Loucy (cell line): ENCODE measurements at regions not wholly inside any gene's neighbourhood (a gene's known extent, or its start where the extent isn't known, plus 50 kb on each side); places are given as distances from the start of the nearest gene placed in this dataset.

ENCODE experiments used
- H2AFZ ChIP-seq: fragments of 200-600 bp; sonication (generic); 2 replicates; pipeline ENCODE4 v1.6.0; 2016; ENCODE audit warnings: antibody characterized with exemption, mild to moderate bottlenecking, low read length, moderate library complexity
- H3F3A ChIP-seq: fragments of 200-600 bp; 2 replicates; pipeline ENCODE4 v1.6.0; 2016; ENCODE audit warnings: antibody characterized with exemption, low read depth, mild to moderate bottlenecking
- H3K27me3 ChIP-seq: fragments of 200-600 bp; sonication (generic); 2 replicates; pipeline ENCODE4 v1.6.1; 2014; ENCODE audit warnings: low read length, mild to moderate bottlenecking; ENCODE audit not compliant: insufficient read depth, poor library complexity, severe bottlenecking
- H3K36me3 ChIP-seq: fragments of 200-600 bp; sonication (generic); 2 replicates; pipeline ENCODE4 v1.6.1; 2016; ENCODE audit warnings: low read length; ENCODE audit not compliant: insufficient read depth
- H3K4me1 ChIP-seq: fragments of 200-600 bp; sonication (generic); 2 replicates; pipeline ENCODE4 v1.5.1; 2014; ENCODE audit warnings: low read length, mild to moderate bottlenecking; ENCODE audit not compliant: insufficient read depth, poor library complexity, severe bottlenecking
- H3K4me2 ChIP-seq: fragments of 200-600 bp; sonication (generic); 2 replicates; pipeline ENCODE4 v1.6.0; 2014; ENCODE audit warnings: antibody characterized with exemption, low read length, low read depth, mild to moderate bottlenecking; ENCODE audit not compliant: poor library complexity, severe bottlenecking
- H3K4me3 ChIP-seq: fragments of 200-600 bp; sonication (generic); 2 replicates; pipeline ENCODE4 v1.5.1; 2014; ENCODE audit warnings: low read length, mild to moderate bottlenecking, mixed read lengths; ENCODE audit not compliant: poor library complexity, severe bottlenecking
- H3K79me2 ChIP-seq: fragments of 200-600 bp; sonication (generic); 2 replicates; pipeline ENCODE4 v1.6.1; 2014; ENCODE audit warnings: low read length; ENCODE audit not compliant: insufficient read depth
- H3K9ac ChIP-seq: fragments of 200-600 bp; sonication (generic); 2 replicates; pipeline ENCODE4 v1.6.0; 2014; ENCODE audit warnings: mild to moderate bottlenecking, low read depth, low read length, moderate library complexity; ENCODE audit not compliant: poor library complexity, severe bottlenecking
- H3K9me2 ChIP-seq: fragments of 200-600 bp; sonication (generic); replicated peaks from 2 replicates; pipeline ENCODE4 v1.6.1; 2016; ENCODE audit warnings: low read depth, low read length, mixed read lengths
- H3K9me3 ChIP-seq: fragments of 200-600 bp; sonication (generic); 2 replicates; pipeline ENCODE4 v1.6.1; 2014; ENCODE audit warnings: mild to moderate bottlenecking, antibody characterized with exemption, low read length, low read depth; ENCODE audit not compliant: insufficient read depth
- H4K20me1 ChIP-seq: fragments of 200-600 bp; sonication (generic); 2 replicates; pipeline ENCODE4 v1.6.0; 2014; ENCODE audit warnings: antibody characterized with exemption, low read length, mild to moderate bottlenecking; ENCODE audit not compliant: insufficient read depth, poor library complexity, severe bottlenecking
- CTCF ChIP-seq: fragments of 200-600 bp; sonication (generic); conservative IDR thresholded peaks from 2 replicates; pipeline ENCODE4 v1.5.1; 2014; ENCODE audit warnings: mild to moderate bottlenecking, antibody characterized with exemption, low read length
- EZH2phosphoT487 ChIP-seq: fragments of 200-600 bp; IDR thresholded peaks from 2 replicates; pipeline ENCODE4 v1.6.1; 2018; ENCODE audit warnings: antibody characterized with exemption, mild to moderate bottlenecking, moderate library complexity, borderline replicate concordance

GRCh38 chr6:78598966-78599365, 268.4 kb upstream of the IRAK1BP1 start:
- Histone ChIP-seq H4K20me1 (no peaks in the 10 kb centered on the region), H3K9me3 (no peaks in the 10 kb centered on the region), H2AFZ (no peak overlapping the region), H3K9ac (no peak overlapping the region), H3K9me2 (no peaks in the 10 kb centered on the region), H3K4me3 (no peak overlapping the region), H3F3A (no peaks in the 10 kb centered on the region), H3K4me2 (no peak overlapping the region), H3K79me2 (no peaks in the 10 kb centered on the region), H3K4me1 (no peaks in the 10 kb centered on the region), H3K27me3 (no peaks in the 10 kb centered on the region), H3K36me3 (no peaks in the 10 kb centered on the region)
- no peak for TF ChIP-seq EZH2phosphoT487
- no peak for TF ChIP-seq CTCF

GRCh38 chr6:78599526-78599925, 267.8 kb upstream of the IRAK1BP1 start:
- no peaks in the 10 kb centered on the region for H3K4me1 ChIP-seq
- no peak overlapping the region for H3K4me3 ChIP-seq
- TF ChIP-seq EZH2phosphoT487 (no peak), CTCF (no peak)
- no peaks in the 10 kb centered on the region for H3K27me3 ChIP-seq
- no peaks in the 10 kb centered on the region for H4K20me1 ChIP-seq
- H3K9me3 ChIP-seq: no peaks in the 10 kb centered on the region
- H3K9ac ChIP-seq: no peak overlapping the region
- H3F3A ChIP-seq: no peaks in the 10 kb centered on the region
- no peaks in the 10 kb centered on the region for H3K36me3 ChIP-seq
- no peak overlapping the region for H3K4me2 ChIP-seq
- no peaks in the 10 kb centered on the region for H3K9me2 ChIP-seq
- no peak overlapping the region for H2AFZ ChIP-seq
- no peaks in the 10 kb centered on the region for H3K79me2 ChIP-seq

- no peak overlapping the region for H3K4me3 ChIP-seq
- H3F3A ChIP-seq: no peaks in the 10 kb centered on the region
- TF ChIP-seq CTCF (no peak), EZH2phosphoT487 (no peak)
- no peaks in the 10 kb centered on the region for H3K9me3 ChIP-seq
- H3K4me2 ChIP-seq: no peak overlapping the region
- no peaks in the 10 kb centered on the region for H3K4me1 ChIP-seq
- H3K36me3 ChIP-seq: no peaks in the 10 kb centered on the region
- H3K9me2 ChIP-seq: no peaks in the 10 kb centered on the region
- no peaks in the 10 kb centered on the region for H3K27me3 ChIP-seq
- no peak overlapping the region for H3K9ac ChIP-seq
- no peak overlapping the region for H2AFZ ChIP-seq
- H3K79me2 ChIP-seq: no peaks in the 10 kb centered on the region
- no peaks in the 10 kb centered on the region for H4K20me1 ChIP-seq
These were observed 261.4 kb upstream of the IRAK1BP1 start for GRCh38 chr6:78605909-78606446.
